PFSK-1 (cell line): ENCODE measurements at regions not wholly inside any gene's neighbourhood (a gene's known extent, or its start where the extent isn't known, plus 50 kb on each side); places are given as distances from the start of the nearest gene placed in this dataset.

Experiments
- FOXP2 ChIP-seq: optimal IDR thresholded peaks from 2 replicates; pipeline ENCODE3; 2011; ENCODE audit warnings: borderline replicate concordance, control low read depth, inconsistent platforms; ENCODE audit not compliant: insufficient read depth; ENCODE audit errors: extremely low read length, extremely low read depth
- POLR2AphosphoS5 ChIP-seq: IDR thresholded peaks from 2 replicates; pipeline ENCODE4 v1.6.1; 2012; ENCODE audit warnings: low read depth, mild to moderate bottlenecking, control low read depth, low read length, moderate library complexity
- REST ChIP-seq, 2 experiments: IDR thresholded peaks; 2 replicates each; pipeline versions ENCODE4 v1.6.1 to v1.8.0; 2011 to 2012; ENCODE audit warnings: low read depth in 2 of 2, low read length in 2 of 2, control low read depth in 1 of 2, inconsistent platforms in 1 of 2, mild to moderate bottlenecking in 1 of 2, moderate library complexity in 1 of 2; ENCODE audit not compliant: insufficient read depth in 1 of 2
- SIN3A ChIP-seq: IDR thresholded peaks from 2 replicates; pipeline ENCODE4 v1.6.1; 2012; ENCODE audit warnings: mild to moderate bottlenecking, low read length, moderate library complexity, borderline replicate concordance; ENCODE audit not compliant: insufficient read depth
- TAF1 ChIP-seq: IDR thresholded peaks from 2 replicates; pipeline ENCODE4 v1.6.1; 2012; ENCODE audit warnings: low read length, control low read depth, borderline replicate concordance; ENCODE audit not compliant: insufficient read depth

GRCh38 chr5:58123501-58123900, 336.4 kb downstream of the PLK2 start:
- TF ChIP-seq POLR2AphosphoS5, result no peak
- no peak for TF ChIP-seq REST (IDR thresholded peaks at IDR 0.05; ENCODE audit: insufficient read depth in 1 of 2, low read depth in 2 of 2, low read length in 2 of 2)
- no peak for TF ChIP-seq FOXP2
- TF ChIP-seq SIN3A, result no peak
- no peak for TF ChIP-seq TAF1

- TF ChIP-seq SIN3A, result no peak
- no peak for TF ChIP-seq TAF1
- no peak for TF ChIP-seq FOXP2
- no peak for TF ChIP-seq POLR2AphosphoS5
- TF ChIP-seq REST (IDR thresholded peaks at IDR 0.05; ENCODE audit: insufficient read depth in 1 of 2, low read depth in 2 of 2, low read length in 2 of 2), result no peak
Observed at GRCh38 chr5:58122848-58123392, 337.0 kb downstream of the PLK2 start.

- TF ChIP-seq REST (IDR thresholded peaks at IDR 0.05; ENCODE audit: insufficient read depth in 1 of 2, low read depth in 2 of 2, low read length in 2 of 2), result no peak
- no peak for TF ChIP-seq POLR2AphosphoS5
- TF ChIP-seq FOXP2, result no peak
- TF ChIP-seq TAF1, result no peak
- TF ChIP-seq SIN3A, result no peak
Observed at GRCh38 chr5:58122157-58122556, 337.7 kb downstream of the PLK2 start.

GRCh38 chr5:58121391-58121790, 338.5 kb downstream of the PLK2 start:
- TF ChIP-seq REST (IDR thresholded peaks at IDR 0.05; ENCODE audit: insufficient read depth in 1 of 2, low read depth in 2 of 2, low read length in 2 of 2) (no peak), SIN3A (no peak), FOXP2 (no peak), TAF1 (no peak), POLR2AphosphoS5 (no peak)

GRCh38 chr5:58117542-58117941, 342.3 kb downstream of the PLK2 start:
- TF ChIP-seq SIN3A (no peak), REST (IDR thresholded peaks at IDR 0.05; ENCODE audit: insufficient read depth in 1 of 2, low read depth in 2 of 2, low read length in 2 of 2) (no peak), POLR2AphosphoS5 (no peak), FOXP2 (no peak), TAF1 (no peak)
